ENCODE measurements at regions not wholly inside any gene's neighbourhood (a gene's known extent, or its start where the extent isn't known, plus 50 kb on each side); places are given as distances from the start of the nearest gene placed in this dataset.

- in situ Hi-C loops (cut with MboI; ENCODE audit: low sequenced_read_pairs), result no loop called here
Measured at GRCh38 chr13:22693691-22694090, 487.1 kb upstream of the SGCG start.

- in situ Hi-C loops (cut with MboI; ENCODE audit: low sequenced_read_pairs), result no loop called here
Measured at GRCh38 chr13:22696433-22696832, 484.3 kb upstream of the SGCG start.

- in situ Hi-C loops (cut with MboI; ENCODE audit: low sequenced_read_pairs), result no loop called here
Measured at GRCh38 chr13:22698467-22698866, 482.3 kb upstream of the SGCG start.

GRCh38 chr13:22700246-22700887 is 480.4 kb upstream of the SGCG start:
- in situ Hi-C loops (cut with MboI; ENCODE audit: low sequenced_read_pairs), result no loop called here

GRCh38 chr13:22703601-22704209 is 477.1 kb upstream of the SGCG start:
- in situ Hi-C loops (cut with MboI; ENCODE audit: low sequenced_read_pairs), result no loop called here

GRCh38 chr13:22707946-22708345 is 472.8 kb upstream of the SGCG start:
- in situ Hi-C loops (cut with MboI; ENCODE audit: low sequenced_read_pairs), result no loop called here

GRCh38 chr13:22717036-22717435 is 463.7 kb upstream of the SGCG start:
- in situ Hi-C loops (cut with MboI; ENCODE audit: low sequenced_read_pairs), result no loop called here

GRCh38 chr13:22726726-22727125 is 454.1 kb upstream of the SGCG start:
- in situ Hi-C loops (cut with MboI; ENCODE audit: low sequenced_read_pairs), result no loop called here

GRCh38 chr13:22735011-22735995 is 445.5 kb upstream of the SGCG start:
- in situ Hi-C loops (cut with MboI; ENCODE audit: low sequenced_read_pairs), result no loop called here

GRCh38 chr13:22736084-22736767 is 444.6 kb upstream of the SGCG start:
- in situ Hi-C loops (cut with MboI; ENCODE audit: low sequenced_read_pairs), result no loop called here

GRCh38 chr13:22736768-22737092 is 444.0 kb upstream of the SGCG start:
- in situ Hi-C loops (cut with MboI; ENCODE audit: low sequenced_read_pairs), result no loop called here

GRCh38 chr13:22738357-22738756 is 442.4 kb upstream of the SGCG start:
- in situ Hi-C loops (cut with MboI; ENCODE audit: low sequenced_read_pairs), result no loop called here

GRCh38 chr13:22740264-22740663 is 440.5 kb upstream of the SGCG start:
- in situ Hi-C loops (cut with MboI; ENCODE audit: low sequenced_read_pairs), result no loop called here

- in situ Hi-C loops (cut with MboI; ENCODE audit: low sequenced_read_pairs), result no loop called here
Measured at GRCh38 chr13:22744688-22745452, 435.9 kb upstream of the SGCG start.

- in situ Hi-C loops (cut with MboI; ENCODE audit: low sequenced_read_pairs), result no loop called here
Measured at GRCh38 chr13:22748866-22749577, 431.8 kb upstream of the SGCG start.

- in situ Hi-C loops (cut with MboI; ENCODE audit: low sequenced_read_pairs), result no loop called here
Measured at GRCh38 chr13:22749626-22750025, 431.2 kb upstream of the SGCG start.

- in situ Hi-C loops (cut with MboI; ENCODE audit: low sequenced_read_pairs), result no loop called here
Measured at GRCh38 chr13:22757530-22758120, 423.2 kb upstream of the SGCG start.

- in situ Hi-C loops (cut with MboI; ENCODE audit: low sequenced_read_pairs), result no loop called here
Measured at GRCh38 chr13:22758245-22758644, 422.5 kb upstream of the SGCG start.

- in situ Hi-C loops (cut with MboI; ENCODE audit: low sequenced_read_pairs), result no loop called here
Measured at GRCh38 chr13:22761709-22762108, 419.1 kb upstream of the SGCG start.

GRCh38 chr13:22765547-22765946 is 415.2 kb upstream of the SGCG start:
- in situ Hi-C loops (cut with MboI; ENCODE audit: low sequenced_read_pairs), result no loop called here

All from HL-60/S4 (cell line).